KG1 (cell line): ENCODE measurements at regions not wholly inside any gene's neighbourhood (a gene's known extent, or its start where the extent isn't known, plus 50 kb on each side); places are given as distances from the start of the nearest gene placed in this dataset.
A peak's percentile ranks its signal among the peaks of the same experiment; 100 is the strongest.
"Not testable (repeated sequence)": the region's sequence is repeated elsewhere in the genome, so short reads cannot be mapped to it uniquely, and the experiment has no call there.

ENCODE experiments used
- DNase-seq: peaks from one replicate; lab custom pipeline; 2025; lab: John Stamatoyannopoulos, UW

- no peak for DNase-seq
These were observed 1061.2 kb downstream of the DIPK2A start for GRCh38 chr3:145032791-145033190.

DNA sequence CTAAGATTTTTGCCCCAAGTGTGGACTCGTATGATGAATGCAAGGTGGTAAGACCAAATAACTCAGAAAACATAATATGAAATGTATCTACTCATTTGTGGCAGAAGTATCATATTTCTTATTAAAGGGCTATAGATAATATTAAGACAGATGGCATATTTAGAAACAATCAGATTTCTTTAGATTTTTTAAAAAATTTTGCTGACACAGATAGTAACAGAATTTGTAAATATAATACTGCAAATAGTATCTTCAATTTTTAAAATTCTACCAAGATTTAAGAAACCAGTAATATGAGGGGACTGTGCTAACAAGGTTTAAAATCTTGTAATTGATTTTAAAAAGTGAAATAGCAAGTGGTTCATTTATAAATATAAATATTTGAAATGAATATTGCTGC, 1064.1 kb downstream of the DIPK2A start:
- no peak for DNase-seq

- DNase-seq: not testable (repeated sequence)
These were observed 1082.4 kb downstream of the DIPK2A start for GRCh38 chr3:145054055-145054454.

DNA sequence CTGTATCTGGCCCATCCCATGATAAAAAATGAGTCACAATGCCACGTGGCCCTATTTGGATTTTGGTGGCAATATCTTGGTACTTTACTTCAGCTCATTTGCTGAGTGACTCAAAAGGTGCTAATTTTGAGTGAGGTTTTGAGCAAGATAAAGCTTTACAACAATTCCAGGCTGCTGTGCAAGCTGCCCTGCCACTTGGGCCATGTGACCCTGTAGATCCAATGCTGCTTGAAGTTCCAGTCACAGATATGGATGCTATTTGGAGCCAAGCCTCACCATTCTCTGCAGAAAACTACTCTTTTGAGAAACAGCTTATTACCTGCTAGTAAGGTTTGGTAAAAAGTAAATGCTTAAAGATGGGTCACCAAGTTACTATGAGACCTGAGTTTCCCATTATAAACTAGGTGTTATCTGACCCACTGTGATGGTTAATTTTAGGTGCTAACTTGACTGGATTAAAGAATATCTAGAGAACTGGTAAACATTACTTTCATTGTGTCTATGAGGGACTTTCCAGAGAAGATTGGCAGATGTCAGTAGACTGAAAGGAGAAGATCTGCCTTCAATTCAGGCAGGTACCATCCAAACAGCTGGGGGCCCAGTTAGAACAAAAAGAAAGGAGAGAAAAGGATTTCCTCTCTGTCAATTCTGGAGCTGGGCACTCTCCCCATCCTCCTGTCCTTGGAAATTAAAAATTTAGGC, 1083.9 kb downstream of the DIPK2A start:
- DNase-seq: no peak

DNA sequence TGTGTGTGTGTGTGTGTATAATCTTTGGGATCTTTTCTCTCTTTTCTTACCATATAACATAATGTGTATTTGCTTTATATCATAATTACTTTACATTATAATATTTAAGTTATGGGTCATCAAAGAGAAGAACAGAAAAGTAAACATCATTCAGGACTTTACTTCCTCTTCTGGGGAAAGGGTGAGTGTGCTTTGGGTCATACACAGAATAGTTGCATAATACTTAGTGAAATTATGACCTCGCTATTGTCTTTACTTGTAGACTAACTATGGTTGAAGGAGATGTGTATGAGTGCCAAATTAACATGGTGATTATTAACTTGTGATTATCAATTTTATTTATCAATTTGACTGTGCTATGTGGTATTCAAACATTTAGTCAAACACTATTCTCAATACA, 1086.9 kb downstream of the DIPK2A start:
- DNase-seq: no peak

DNA sequence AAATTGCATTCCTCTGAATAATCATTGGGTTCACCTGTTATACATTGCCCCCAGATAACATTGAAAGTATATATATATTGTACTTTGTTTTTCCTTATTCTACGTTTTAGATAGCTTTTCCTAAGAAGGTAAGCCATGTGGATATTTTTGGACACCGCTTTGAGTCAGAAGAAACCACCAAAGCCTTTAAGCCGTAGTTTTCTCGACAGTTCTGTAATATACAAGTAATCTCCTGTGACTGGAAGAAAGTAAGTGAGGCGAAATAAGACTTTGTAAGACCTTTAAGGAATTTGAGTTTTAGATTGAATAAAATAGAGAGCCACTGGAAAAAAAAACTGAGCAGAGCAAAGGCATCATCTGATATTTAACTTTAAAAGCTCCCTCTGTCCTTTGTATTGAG, 1092.0 kb downstream of the DIPK2A start:
- DNase-seq: no peak

DNA sequence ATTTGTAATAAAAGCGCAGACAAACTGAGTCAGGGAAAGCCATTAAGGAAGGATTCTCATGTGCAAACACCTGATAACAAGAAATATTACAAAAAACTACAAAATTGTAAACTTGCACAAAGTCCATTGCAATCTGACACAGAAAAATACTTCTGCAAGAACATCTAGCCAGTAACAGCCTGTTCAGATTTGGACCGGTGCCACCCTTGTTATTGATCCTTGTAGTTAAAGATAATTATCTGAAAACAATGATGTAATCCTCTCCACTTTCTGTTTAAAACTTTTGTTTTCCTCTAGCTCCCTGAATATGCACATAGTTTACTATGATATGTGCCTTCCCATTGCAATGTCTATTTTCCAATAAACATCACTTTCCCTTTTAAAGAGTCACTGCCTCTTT, 1090.2 kb downstream of the PLOD2 start:
- DNase-seq: no peak

DNA sequence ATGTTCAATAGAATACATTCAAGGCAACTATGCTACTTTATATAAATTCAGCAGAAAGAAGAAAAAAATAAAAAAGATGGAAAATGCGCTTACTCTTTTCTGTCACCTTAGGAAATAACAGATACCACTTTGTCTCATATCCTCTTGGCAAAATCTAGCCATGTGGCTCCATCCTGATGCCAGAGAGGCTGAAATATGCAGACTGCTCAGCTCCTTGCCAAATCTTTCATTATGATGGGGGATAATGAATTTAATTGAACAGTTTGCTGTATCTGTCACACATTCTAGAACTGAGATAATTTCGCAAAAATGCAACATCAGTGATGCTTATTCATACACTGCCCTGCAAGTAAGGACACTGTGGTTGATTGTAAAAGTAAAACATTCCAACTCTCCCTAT, 1081.5 kb downstream of the PLOD2 start:
- no peak for DNase-seq

DNA sequence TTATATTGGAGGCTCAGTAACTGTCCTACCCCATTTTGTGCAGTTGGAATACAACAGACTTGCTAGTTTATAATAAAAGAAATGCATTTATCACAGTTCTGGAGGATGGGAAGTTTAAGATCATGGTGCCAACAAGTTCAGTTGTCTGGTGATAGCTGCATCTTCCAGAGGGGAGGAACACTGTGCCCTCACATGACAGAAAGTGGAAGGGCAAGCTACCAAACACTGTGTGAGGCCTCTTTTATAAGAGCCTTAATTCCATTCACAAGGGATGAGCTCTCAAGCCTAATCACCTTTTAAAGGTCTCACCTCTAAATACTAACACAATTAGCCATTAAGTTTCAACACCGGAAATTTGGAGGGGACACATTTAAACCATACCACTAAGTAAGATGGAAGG, 1073.9 kb downstream of the PLOD2 start:
- DNase-seq: no peak

GRCh38 chr3:145088917-145089316, 1072.1 kb downstream of the PLOD2 start:
- DNase-seq: no peak

GRCh38 chr3:145089337-145089736, 1071.6 kb downstream of the PLOD2 start:
- DNase-seq: no peak

GRCh38 chr3:145094355-145094941, 1066.5 kb downstream of the PLOD2 start:
- DNase-seq: no peak

- not testable (repeated sequence) for DNase-seq
These were observed 1049.8 kb downstream of the PLOD2 start for GRCh38 chr3:145111141-145111540.

DNA sequence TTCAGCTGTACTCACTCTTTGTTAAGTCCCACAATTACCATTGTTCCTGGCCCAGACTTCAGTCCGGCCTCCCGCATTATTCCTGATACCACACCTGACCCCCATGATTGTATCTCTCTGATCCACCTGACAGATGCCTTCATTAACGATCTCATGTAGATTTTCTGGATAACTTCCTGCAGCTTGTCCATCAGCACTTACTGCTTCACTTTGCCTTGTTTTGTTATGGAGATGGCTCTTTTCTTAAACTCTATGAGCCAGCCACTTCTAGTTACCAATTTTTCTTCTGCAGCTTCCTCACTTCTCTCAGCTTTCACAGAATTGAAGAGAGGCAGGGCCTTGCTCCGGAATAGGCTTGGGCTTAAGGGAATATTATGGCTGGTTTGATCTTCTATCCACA, 1044.2 kb downstream of the PLOD2 start:
- DNase-seq: no peak

DNA sequence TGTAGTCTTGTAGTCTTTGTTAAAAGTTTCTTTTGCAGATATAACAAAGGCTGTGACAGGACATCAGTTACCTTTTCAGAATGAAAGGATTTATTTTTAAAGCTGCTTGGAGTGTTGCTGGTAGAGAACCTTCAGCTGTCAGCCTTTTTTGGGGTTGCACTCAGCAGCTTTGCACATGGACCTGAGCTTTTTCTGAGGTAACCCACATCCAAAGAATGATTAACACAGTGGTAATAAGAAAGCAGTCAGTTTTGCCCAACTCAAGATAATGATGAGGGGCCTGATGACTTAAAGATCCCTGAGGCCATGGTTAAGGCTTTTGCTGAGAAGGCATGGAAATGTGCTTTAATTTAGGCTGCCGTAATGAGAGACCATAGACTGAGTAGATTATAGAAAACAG, 1042.7 kb downstream of the PLOD2 start:
- no peak for DNase-seq

DNA sequence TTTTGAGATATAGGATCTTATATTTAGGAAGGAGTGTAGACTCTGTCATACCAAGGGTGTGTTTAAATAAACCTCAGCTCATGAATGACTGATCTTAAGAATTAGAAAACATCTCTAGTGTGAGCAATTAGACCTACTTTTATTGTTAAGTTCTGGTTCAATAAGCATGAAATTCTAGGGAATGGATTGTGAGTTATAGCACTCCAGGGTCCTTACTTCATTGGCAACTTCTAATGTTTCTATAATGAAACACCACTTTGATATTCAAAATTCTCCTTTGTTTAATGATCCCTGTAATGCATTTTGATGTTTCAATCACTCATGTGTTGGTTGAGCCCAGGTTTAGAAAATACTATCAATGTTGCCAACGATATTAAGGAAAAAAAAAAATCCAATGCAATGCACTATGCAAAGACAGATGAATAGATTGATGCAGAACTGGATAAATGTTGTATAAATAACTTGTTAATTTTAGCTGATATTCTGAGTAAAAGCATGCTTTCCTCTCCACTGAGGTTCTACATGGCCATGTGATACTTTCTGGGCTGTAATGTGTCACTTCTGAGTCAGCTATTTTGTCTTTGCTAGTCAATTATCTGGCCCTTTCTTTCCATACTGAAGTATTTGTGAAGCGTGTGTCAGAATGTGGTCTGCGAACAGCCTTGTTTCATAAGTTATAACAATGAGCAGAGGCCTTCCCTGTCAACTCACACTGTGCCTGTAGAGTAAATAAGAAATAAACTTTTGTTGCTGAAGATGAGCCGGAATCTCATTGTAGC, 1035.9 kb downstream of the PLOD2 start:
- DNase-seq: no peak

DNA sequence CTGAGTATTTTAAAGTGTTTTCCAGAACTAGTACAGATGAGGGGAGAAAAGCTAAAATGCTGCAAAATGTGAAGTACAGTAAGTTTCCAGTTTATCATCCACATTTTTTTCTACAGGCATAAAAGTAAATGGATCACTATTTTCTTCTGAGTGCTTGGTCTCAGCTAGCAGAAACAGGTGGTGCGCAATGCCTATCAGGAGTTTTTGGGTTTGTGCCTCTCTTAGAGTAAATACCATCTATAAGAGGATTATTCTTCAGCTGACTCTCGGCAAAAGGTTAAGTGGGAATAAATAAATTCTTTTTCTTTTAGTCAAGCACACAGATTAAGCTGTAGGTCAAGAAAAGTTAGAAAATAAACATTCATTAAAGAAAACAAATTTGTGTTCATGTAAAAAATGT, 1027.7 kb downstream of the PLOD2 start:
- DNase-seq: no peak

DNA sequence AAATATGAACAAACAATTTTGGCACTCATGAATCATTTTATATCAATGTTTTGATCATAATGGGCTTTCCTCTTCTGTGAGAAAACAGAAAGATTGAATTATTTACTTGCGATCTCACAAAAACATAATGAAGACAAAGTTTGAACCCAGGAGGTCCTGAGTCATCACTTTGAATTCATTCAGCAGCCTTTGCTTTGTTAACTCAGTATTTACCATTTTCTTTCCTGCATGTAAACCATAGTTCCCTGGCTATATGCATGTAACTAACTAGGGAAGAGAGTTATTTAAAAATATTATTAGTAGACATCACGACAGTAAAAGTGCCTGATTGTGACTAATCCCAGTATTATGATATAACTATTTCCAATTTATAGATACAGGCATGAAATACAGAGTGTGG, 1026.2 kb downstream of the PLOD2 start:
- DNase-seq: no peak

DNA sequence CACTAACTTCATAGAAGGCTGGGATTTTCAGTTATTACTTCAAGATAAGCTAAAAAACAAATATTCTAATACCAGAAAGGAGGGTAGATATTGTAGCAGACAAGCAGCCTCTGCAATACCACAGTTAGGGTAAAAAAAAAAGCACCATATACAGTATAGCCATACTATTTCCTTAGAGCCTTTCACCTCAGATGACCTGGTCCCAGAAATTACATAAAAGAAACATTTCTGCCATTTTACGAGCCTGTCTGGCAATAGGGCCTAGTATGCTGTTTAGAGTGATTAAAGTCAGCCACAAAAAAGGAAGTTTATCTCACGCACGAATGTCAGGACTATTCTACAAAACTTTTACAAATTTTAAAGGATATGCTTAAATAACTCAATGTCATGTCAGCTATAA, 1016.6 kb downstream of the PLOD2 start:
- peak; percentile 11 for DNase-seq

DNA sequence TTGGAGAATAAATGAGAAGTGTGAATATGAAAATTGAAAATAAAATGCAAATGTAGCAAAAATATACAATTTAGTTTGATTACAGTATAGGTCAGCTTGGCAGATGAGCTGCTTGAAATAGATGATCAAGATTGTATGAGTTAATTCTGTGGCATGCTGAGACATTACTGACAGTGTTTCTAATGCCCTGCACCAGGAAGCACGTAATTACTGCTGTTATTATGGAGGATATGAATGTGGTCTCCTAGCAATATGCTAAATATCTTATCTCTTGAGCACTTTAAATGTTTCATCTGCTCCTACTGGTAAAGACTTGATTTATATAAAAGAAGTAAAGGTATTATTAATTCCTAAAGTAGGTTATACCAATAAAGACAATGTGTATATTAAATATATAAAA, 1015.5 kb downstream of the PLOD2 start:
- DNase-seq: no peak

GRCh38 chr3:145159640-145160039, 1001.3 kb downstream of the PLOD2 start:
- DNase-seq: no peak

DNA sequence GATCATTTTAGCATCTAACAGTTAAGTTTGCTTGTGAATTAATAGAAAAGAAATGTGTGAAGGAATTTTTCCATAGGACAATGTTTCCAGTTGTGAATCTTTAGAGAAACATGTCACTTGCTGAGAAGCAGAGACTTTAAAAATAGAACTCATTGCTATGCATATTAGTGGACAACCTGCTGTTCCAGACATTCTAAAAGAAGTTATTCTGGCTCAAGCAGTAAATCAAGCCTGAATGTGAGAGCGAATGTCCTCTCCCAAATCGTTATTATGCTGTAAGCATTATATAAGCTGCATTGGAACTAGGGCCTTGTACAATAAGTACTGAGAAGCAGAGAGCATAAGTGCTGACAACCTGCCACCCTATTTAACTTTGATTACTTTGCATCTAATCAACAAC, 990.9 kb downstream of the PLOD2 start:
- DNase-seq: no peak

GRCh38 chr3:145175626-145176025, 985.4 kb downstream of the PLOD2 start:
- DNase-seq: no peak
